ENCODE measurements at regions not wholly inside any gene's neighbourhood (a gene's known extent, or its start where the extent isn't known, plus 50 kb on each side); places are given as distances from the start of the nearest gene placed in this dataset.

DNA sequence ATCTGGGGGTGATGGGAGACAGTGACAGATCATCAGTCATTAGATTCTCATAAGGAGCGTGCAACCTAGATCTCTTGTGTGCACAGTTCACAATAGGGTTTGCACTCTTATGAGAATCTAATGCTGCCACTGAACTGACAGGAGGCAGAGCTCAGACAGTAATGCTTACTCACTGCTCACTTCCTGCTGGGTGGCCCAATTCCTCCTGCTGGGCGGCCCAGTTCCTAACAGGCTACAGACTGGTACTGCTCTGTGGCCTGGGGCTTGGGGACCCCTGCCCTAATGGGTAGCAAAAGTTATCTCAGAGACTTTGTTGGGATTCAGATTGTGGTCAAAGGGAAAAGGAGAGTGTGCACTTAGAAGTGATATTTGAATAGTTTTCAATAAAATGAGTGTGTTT is 840.1 kb upstream of the ID2 start:
- TF ChIP-seq POLR2A (IDR thresholded peaks at IDR 0.05), result no peak
- TF ChIP-seq, protein P1, sequence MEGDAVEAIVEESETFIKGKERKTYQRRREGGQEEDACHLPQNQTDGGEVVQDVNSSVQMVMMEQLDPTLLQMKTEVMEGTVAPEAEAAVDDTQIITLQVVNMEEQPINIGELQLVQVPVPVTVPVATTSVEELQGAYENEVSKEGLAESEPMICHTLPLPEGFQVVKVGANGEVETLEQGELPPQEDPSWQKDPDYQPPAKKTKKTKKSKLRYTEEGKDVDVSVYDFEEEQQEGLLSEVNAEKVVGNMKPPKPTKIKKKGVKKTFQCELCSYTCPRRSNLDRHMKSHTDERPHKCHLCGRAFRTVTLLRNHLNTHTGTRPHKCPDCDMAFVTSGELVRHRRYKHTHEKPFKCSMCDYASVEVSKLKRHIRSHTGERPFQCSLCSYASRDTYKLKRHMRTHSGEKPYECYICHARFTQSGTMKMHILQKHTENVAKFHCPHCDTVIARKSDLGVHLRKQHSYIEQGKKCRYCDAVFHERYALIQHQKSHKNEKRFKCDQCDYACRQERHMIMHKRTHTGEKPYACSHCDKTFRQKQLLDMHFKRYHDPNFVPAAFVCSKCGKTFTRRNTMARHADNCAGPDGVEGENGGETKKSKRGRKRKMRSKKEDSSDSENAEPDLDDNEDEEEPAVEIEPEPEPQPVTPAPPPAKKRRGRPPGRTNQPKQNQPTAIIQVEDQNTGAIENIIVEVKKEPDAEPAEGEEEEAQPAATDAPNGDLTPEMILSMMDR (IDR thresholded peaks at IDR 0.05), result no peak
